DND-41 (cell line): ENCODE measurements at regions not wholly inside any gene's neighbourhood (a gene's known extent, or its start where the extent isn't known, plus 50 kb on each side); places are given as distances from the start of the nearest gene placed in this dataset.

Experiments used
- ATAC-seq: fragments of 200-7000 bp; cut with Tn5 transposase; 3 replicates; pipeline ENCODE4 v1.9.1; 2021; ENCODE audit warnings: low read depth; ENCODE audit not compliant: insufficient read depth
- DNase-seq: peaks from one replicate; pipeline ENCODE4 v3.0.0-alpha.2; 2020
- H2AFZ ChIP-seq: 2 replicates; pipeline ENCODE4 v1.6.0; 2012; ENCODE audit warnings: low read depth, low read length
- H3K27ac ChIP-seq: 2 replicates; pipeline ENCODE4 v1.5.1; 2012; ENCODE audit warnings: low read length, inconsistent platforms
- H3K27me3 ChIP-seq: fragments of 200-600 bp; sonication (generic); 2 replicates; pipeline ENCODE4 v1.6.0; 2012; ENCODE audit warnings: low read length, mild to moderate bottlenecking, inconsistent platforms; ENCODE audit not compliant: insufficient read depth, poor library complexity
- H3K36me3 ChIP-seq: 2 replicates; pipeline ENCODE4 v1.5.1; 2012; ENCODE audit warnings: low read length, inconsistent platforms; ENCODE audit not compliant: insufficient read depth
- H3K4me1 ChIP-seq: 2 replicates; pipeline ENCODE4 v1.5.1; 2012; ENCODE audit warnings: mild to moderate bottlenecking, low read length; ENCODE audit not compliant: insufficient read depth
- H3K4me2 ChIP-seq: 2 replicates; pipeline ENCODE4 v1.6.0; 2012; ENCODE audit warnings: mild to moderate bottlenecking, moderate library complexity, low read length, inconsistent platforms; ENCODE audit not compliant: insufficient read depth
- H3K4me3 ChIP-seq, 2 experiments: fragments of 200-600 bp in 1 of 2; shearing (Covaris generic) in 1 of 2; 2 replicates each; pipeline ENCODE4 v1.5.1; 2012 to 2016; ENCODE audit warnings: inconsistent platforms in 2 of 2, low read length in 2 of 2, mild to moderate bottlenecking in 2 of 2, low read depth in 1 of 2, moderate library complexity in 1 of 2
- H3K79me2 ChIP-seq: 2 replicates; pipeline ENCODE4 v1.6.0; 2012; ENCODE audit warnings: low read length, inconsistent platforms; ENCODE audit not compliant: insufficient read depth
- H3K9ac ChIP-seq: 2 replicates; pipeline ENCODE4 v1.6.0; 2012; ENCODE audit warnings: low read depth, mild to moderate bottlenecking, inconsistent platforms, low read length, moderate library complexity
- H3K9me3 ChIP-seq: 2 replicates; pipeline ENCODE4 v1.5.1; 2012; ENCODE audit warnings: low read length, moderate library complexity, mild to moderate bottlenecking, inconsistent platforms; ENCODE audit not compliant: insufficient read depth, severe bottlenecking
- H4K20me1 ChIP-seq: 2 replicates; pipeline ENCODE4 v1.6.0; 2012; ENCODE audit warnings: low read length; ENCODE audit not compliant: insufficient read depth
- CTCF ChIP-seq: IDR thresholded peaks from 2 replicates; pipeline ENCODE4 v1.5.1; 2012; ENCODE audit warnings: borderline replicate concordance, low read length, moderate library complexity, mild to moderate bottlenecking; ENCODE audit not compliant: poor library complexity, severe bottlenecking; ENCODE audit errors: extremely low read depth
- EZH2 ChIP-seq: IDR thresholded peaks from 3 replicates; pipeline ENCODE4 v1.6.1; 2012; ENCODE audit warnings: borderline replicate concordance, low read depth, mild to moderate bottlenecking, moderate library complexity, low read length, inconsistent platforms; ENCODE audit not compliant: severe bottlenecking

- ATAC-seq (no peak), DNase-seq (no peak)
- Histone ChIP-seq H3K9ac (no peak overlapping the region), H3K27me3 (no peaks in the 10 kb centered on the region), H3K4me2 (no peak overlapping the region), H2AFZ (no peak overlapping the region), H3K36me3 (no peaks in the 10 kb centered on the region), H4K20me1 (no peaks in the 10 kb centered on the region), H3K27ac (no peak overlapping the region), H3K9me3 (peaks cover 4% of the 10 kb centered on the region), H3K4me3 (no peak overlapping the region), H3K4me1 (no peaks in the 10 kb centered on the region), H3K79me2 (no peaks in the 10 kb centered on the region)
- no peak for TF ChIP-seq EZH2
- no peak for TF ChIP-seq CTCF
These were observed 118.6 kb downstream of the SYF2 start for GRCh38 chr1:25113731-25114130.

GRCh38 chr1:25113086-25113485, 119.2 kb downstream of the SYF2 start:
- TF ChIP-seq CTCF: no peak
- TF ChIP-seq EZH2: no peak
- Histone ChIP-seq H3K9me3 (peaks cover 4% of the 10 kb centered on the region), H3K36me3 (no peaks in the 10 kb centered on the region), H2AFZ (no peak overlapping the region), H3K9ac (no peak overlapping the region), H3K27ac (no peak overlapping the region), H3K4me3 (no peak overlapping the region), H4K20me1 (no peaks in the 10 kb centered on the region), H3K79me2 (no peaks in the 10 kb centered on the region), H3K27me3 (no peaks in the 10 kb centered on the region), H3K4me2 (no peak overlapping the region), H3K4me1 (no peaks in the 10 kb centered on the region)
- DNase-seq (no peak), ATAC-seq (no peak)

- TF ChIP-seq CTCF (no peak), EZH2 (no peak)
- Histone ChIP-seq H3K36me3 (no peaks in the 10 kb centered on the region), H3K4me3 (no peak overlapping the region), H3K9me3 (peaks cover 4% of the 10 kb centered on the region), H3K27ac (no peak overlapping the region), H3K4me1 (no peaks in the 10 kb centered on the region), H3K27me3 (no peaks in the 10 kb centered on the region), H4K20me1 (no peaks in the 10 kb centered on the region), H3K9ac (no peak overlapping the region), H3K79me2 (no peaks in the 10 kb centered on the region), H2AFZ (no peak overlapping the region), H3K4me2 (no peak overlapping the region)
- DNase-seq (no peak), ATAC-seq (no peak)
These were observed 119.9 kb downstream of the SYF2 start for GRCh38 chr1:25112400-25112799.

GRCh38 chr1:25111706-25112105, 120.6 kb downstream of the SYF2 start:
- no peaks in the 10 kb centered on the region for H3K4me1 ChIP-seq
- no peak overlapping the region for H2AFZ ChIP-seq
- DNase-seq (no peak), ATAC-seq (no peak)
- H3K9ac ChIP-seq: no peak overlapping the region
- H3K79me2 ChIP-seq: no peaks in the 10 kb centered on the region
- H3K27me3 ChIP-seq: no peaks in the 10 kb centered on the region
- H3K9me3 ChIP-seq: peaks cover 4% of the 10 kb centered on the region
- H3K27ac ChIP-seq: no peak overlapping the region
- TF ChIP-seq CTCF (no peak), EZH2 (no peak)
- H3K4me3 ChIP-seq: no peak overlapping the region
- no peak overlapping the region for H3K4me2 ChIP-seq
- H3K36me3 ChIP-seq: no peaks in the 10 kb centered on the region
- H4K20me1 ChIP-seq: no peaks in the 10 kb centered on the region
